ENCODE measurements at regions not wholly inside any gene's neighbourhood (a gene's known extent, or its start where the extent isn't known, plus 50 kb on each side); places are given as distances from the start of the nearest gene placed in this dataset.
"Not testable (repeated sequence)": the region's sequence is repeated elsewhere in the genome, so short reads cannot be mapped to it uniquely, and the experiment has no call there.

DNA sequence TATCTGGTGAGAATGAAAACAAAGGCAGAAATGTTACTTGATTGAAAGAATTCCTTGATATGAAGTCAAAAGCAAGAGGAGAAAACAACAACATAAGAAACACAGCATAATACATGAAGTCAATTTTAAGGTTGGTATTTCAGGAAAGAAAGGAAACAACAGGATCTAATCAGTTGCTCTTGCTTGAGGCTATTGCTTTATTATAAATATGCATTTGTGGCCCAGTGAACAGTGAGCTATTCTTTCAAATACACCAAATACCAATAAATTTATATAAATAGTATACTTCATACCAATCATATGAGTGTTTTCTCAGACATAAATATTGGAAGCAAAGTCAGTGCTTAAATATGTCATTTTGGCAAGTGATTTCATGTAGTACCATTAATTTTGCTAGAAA is 806.6 kb downstream of the NXPH1 start:
- no peak for DNase-seq

DNA sequence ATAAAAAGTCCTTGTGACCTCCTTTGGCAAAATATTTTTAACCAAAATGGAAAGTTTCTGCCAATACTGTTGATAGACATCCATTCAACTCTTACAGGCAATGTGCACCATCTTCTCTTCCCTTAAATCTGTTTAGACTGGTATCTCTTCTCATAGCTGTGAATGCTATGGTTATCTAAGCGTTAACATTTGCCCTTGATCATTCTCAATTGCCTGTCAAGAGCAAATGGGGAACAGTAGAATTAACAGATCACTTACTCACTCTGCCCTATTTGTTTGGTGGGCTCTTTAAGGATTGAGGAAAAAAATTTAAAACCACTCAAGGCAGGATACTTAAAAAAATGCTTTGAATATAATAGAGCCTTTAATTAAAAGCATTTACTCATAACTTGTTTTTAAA is 808.4 kb downstream of the NXPH1 start:
- DNase-seq: no peak

DNA sequence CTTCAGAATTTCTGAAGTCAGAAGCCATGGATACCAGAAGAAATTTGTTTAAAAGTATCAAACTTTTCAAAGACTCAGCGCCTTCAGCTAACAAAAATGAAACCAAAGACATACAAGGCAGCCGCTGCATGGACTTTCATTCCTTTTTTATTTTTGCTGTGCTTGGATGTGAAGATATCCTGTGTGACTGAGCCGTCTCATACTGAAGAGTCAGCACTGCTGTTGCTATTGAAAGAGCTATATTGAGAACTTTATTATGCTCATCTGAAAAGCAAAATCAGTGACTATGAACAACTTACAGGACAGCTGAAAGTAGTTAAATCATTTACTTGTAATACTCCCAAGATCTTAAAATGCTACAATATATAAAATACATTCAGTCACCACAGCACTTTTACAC is 809.2 kb downstream of the NXPH1 start:
- no peak for DNase-seq

DNA sequence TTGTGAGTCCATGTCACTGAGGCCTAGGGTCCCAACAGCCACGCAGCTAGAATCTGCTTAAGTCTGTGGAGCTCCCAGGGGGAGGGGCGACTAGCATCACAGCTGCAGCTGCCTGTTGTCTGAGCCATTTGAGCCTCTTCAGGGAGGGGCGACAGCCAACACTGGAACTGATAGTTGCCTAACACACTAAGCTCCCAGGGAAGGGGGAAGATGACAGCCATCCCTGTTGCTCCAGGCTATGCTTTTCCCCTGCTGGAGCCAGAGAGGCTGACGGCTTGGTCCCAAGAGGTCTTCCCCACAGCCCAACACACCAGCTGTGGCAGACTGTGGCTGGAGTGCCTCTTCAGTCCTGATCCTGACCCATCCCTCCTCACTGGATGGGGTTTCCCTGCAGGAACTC is 817.5 kb downstream of the NXPH1 start:
- no peak for DNase-seq

DNA sequence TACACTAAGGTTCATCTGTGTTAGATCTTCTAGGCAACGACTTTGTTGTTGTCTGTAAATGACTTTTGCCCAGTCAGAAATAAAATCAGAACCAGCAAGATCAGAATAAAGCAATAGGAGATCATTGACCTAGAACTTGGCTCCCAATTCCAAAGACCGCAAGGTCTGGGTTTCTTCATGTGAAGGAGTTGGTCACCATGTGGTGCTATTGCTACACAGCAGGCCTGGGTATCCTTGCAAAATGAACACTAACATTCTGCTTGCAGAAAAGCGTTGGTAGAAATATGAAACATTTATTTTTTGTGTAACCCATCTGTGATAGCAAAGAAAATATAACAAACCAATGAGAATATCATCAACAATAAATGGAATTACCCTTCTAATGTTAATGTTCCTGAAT is 831.0 kb downstream of the NXPH1 start:
- no peak for DNase-seq

DNA sequence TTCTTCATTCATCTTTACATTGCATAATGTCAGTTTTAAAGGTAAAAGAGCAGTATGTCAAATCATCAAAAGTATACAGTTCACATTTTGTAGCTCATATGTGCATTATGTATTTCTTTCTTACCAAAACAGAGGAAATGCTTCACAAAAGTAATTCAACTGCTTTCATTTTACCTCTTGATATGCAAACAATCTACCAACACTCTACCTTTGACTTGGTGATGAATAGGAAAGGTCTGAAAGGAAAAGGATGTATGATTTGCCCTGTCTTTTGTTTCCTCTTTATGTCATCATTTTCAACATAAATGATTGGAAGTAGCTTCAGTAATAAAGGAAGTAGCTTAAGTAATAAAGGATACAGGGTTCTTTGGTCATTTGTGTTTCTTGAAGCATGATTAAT is 846.7 kb downstream of the NXPH1 start:
- no peak for DNase-seq

DNA sequence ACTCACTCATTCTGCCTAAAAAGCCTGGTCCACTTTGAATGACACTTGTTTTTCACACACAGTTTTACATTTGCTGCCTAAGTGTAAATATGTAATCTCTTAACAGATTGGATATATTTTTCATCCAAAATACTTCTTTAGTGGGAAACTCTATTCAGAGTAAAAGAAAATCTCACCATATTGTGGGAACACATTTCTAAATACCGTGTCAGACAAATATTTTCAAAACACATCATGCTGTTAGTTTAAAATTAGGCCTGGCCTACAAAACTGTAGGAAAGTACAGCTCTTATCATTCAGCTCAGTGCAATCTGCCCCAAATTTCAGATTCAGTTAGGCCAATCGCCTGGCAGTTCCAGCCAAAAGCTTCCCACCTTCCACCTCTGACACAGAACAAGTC is 849.8 kb downstream of the NXPH1 start:
- DNase-seq: no peak

DNA sequence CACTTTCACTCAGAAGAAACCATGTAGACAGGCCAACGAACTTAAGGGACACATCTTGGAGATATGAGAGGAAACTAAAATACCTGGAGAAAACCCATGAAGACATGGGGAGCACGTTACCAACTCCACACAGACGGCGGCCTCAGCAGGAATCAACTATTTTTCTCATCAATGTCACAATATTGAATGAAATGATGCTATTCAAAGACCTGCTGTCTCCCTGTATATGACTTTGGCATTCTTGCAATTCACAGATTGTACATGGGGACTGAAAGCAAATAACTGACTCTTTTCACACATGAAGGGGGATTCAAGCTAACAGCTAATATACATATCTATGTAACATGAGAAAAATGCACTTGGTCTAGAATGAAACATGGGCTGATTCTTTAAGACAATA is 869.0 kb downstream of the NXPH1 start:
- DNase-seq: no peak

DNA sequence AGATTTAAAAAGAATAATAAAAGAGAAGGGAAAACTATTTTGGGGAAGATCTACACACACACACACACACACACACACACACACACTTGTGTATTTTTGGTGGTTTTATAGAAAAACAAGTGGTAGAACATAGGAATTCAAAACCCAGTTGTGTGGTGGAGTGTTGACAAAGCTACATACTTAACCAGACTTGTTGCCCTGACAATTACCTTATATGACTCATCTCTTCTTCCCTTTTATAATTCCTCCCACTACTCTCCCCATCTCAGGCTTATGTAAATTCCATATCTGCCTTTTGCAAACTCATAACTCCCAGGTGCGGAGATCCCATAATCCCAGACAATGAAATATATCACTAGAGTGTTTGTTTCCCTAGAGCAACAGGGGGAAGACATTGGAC is 873.7 kb downstream of the NXPH1 start:
- no peak for DNase-seq

DNA sequence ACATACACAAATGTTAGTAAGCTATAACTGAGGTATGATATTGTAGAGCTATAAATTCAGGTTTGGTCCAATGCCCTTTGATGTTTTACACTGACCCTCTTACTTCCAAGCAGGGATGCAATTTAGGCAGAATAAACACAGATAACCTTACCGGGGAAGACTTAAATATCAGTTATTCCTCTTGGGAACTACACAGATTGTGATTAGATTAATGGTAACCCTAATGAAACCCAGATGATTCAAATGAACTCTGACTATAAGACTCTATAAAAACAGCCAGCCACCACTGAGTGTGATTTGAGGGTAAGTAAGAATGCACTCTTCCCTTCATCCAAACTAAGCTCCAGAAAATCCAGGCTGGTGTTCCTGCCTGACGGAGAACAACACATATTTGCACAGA is 891.1 kb downstream of the NXPH1 start:
- DNase-seq: no peak

DNA sequence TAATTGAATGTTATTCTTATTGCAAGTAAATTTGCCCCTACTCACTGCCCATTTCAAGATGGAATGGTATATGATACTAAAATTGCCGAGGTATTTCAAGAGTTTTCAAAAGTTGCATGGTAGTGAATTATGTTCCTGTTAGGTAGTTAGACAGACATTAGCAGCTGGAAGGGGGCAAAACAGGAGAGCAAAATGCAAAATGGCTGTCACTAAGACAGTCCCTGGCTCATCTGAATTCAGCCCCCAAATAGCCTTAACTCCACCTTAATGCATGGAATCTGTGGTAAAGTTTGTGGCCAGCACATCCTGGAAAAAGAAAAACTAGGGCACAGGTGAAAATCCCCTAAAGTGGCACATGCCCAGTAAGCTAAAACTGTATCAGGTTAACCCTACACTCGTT is 894.9 kb downstream of the NXPH1 start:
- DNase-seq: no peak

DNA sequence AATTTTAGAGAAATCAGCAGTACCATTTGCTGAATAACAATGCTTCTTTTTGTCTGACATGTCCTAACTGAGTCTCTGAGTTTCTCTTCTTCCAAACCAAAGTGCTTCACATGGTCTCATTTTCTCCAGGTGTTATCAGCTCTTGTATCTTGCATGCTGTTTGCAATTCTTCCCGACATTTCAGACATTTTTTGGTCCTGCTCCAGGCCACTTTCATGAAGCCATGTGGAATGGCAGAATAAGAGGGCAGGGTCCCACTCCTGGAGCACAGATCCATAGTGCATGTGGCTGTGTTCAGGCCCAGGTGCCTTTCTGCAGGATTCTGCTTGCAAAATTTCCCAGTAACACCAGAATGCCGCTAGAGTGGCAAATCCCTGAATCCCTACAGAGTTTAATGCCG is 916.2 kb downstream of the NXPH1 start:
- no peak for DNase-seq

DNA sequence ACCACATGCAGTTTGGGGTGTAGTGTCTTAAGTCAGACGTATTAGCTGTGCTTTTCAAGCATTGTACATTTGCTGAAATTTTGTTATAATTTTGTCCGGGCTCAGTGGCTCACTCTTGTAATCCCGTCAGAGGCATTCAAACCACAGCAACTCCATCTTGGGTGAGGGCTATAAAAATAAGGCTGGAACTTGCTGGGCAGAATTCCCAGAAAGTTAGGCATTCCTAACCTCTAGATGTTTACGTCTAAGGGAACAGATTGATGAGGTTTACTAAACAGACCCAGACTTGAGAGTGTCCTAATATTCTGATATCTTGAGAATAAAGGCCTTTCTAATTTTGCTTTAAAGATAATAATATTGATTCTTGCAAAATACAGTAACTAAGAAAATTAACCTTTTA is 957.8 kb downstream of the NXPH1 start:
- no peak for DNase-seq

DNA sequence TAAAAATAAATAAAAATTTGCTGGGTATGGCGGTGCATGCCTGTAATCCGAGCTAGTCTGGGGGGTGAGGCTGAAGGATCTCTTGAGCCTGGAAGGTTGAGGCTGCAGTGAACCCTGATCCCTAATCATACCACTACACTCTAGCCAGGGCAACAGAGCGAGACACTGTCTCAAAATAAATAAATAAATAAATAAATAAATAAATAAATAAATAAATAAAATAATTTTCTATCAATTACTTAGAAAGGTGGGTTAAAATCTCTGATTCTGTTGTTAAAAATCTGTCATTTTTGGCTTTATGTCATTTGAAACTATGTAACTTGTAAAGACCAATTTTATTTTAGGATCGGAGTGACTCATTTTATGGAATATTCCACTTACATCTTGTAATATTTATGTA is 958.6 kb downstream of the NXPH1 start:
- no peak for DNase-seq

DNA sequence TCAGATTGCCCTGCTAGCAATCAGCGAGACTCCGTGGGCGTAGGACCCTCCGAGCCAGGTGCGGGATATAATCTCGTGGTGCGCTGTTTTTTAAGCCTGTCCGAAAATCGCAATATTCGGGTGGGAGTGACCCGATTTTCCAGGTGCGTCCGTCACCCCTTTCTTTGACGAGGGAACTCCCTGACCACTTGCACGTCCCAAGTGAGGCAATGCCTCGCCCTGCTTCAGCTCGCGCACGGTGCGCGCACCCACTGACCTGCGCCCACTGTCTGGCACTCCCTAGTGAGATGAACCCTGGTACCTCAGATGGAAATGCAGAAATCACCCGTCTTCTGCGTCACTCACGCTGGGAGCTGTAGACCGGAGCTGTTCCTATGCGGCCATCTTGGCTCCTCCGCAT is 971.0 kb downstream of the NXPH1 start:
- not testable (repeated sequence) for DNase-seq

DNA sequence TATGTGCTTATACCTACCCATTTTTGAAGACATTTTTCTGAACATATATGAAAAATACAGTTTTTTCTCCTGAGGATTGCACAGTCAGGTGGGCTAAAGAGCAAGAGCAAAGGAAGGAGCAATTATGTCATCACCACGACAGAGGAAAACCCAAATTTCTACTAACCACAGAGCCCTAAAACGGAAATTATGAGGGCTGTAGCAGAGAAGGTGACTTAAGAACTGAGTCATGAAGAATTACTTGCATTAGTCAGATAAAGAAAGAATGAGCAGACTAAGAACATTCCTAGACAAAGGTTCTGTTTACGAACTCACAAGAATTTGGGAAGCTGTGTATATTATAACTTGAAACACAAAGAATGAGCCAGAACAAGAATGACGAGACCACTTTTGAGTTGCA is 974.4 kb downstream of the NXPH1 start:
- DNase-seq: no peak

DNA sequence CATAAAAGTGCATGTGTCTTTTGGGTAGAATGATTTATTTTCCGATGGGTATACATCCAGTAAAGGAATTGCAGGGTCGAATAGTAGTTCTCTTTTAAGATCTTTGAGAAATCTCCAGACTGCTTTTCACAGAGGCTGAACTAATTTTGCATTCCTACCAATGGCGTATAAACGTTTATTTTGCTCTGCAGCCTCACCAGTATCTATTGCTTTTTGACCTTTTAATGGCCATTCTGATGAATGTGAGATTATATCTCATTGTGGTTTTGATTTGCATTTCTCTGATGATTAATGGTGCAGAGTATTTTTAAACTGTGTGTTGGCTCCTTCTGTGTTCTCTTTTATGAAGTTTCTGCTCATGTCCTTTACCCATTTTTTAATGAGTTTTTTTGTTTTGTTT is 1020.1 kb downstream of the NXPH1 start:
- no peak for DNase-seq

DNA sequence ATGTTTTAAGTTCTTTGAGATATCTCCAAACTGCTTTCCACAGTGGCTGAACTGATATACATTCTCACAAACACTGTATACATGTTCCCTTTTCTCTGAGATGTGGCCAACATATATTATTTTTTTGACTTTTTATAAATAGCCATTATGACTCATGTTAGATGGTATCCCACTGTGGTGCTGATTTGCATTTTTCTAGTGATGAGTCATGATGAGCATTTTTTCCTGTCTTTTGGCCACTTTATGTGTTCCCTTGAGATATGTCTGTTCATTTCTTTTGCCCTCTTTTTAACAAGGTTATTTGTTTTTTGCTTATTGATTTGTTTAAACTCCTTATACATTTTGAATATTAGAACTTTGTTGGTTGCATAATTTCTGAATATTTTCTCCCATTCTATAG is 1055.1 kb downstream of the NXPH1 start:
- no peak for DNase-seq

DNA sequence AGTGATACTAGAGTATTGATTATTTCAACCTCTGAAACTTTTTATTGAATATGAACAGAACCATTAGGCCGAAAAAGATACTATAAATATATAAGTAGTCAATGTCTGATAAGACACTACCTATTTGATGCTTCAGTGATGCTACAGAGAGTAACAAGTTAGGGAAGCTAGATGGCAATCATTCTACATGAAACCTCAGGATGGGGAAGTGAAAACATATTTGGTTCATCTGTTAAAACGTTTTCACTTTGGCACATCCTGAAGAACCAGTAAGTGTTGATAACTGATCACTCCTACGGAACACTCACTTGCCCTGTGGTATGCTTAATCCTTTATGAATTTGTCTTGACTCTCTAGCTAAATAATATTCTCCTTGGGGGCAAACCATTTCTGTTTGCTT is 1064.9 kb downstream of the NXPH1 start:
- no peak for DNase-seq

DNA sequence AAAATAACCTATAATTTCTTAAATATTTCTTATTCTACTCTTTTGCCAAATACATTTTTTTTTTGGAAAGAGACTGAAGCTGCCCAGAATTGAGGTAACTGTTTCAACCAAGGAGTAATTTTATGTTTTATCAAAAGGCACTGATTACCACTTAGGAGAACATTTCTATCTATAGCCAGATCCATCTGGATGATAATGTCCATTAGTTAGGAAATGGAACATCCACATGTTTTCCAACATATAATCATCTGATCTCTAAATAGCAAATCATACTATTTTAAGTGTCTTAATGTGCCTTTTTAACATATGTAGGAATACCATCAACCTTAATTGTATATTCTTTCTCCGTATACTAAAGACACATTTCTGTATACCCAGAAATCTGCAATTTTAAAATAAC is 1068.9 kb downstream of the NXPH1 start:
- no peak for DNase-seq

DNA sequence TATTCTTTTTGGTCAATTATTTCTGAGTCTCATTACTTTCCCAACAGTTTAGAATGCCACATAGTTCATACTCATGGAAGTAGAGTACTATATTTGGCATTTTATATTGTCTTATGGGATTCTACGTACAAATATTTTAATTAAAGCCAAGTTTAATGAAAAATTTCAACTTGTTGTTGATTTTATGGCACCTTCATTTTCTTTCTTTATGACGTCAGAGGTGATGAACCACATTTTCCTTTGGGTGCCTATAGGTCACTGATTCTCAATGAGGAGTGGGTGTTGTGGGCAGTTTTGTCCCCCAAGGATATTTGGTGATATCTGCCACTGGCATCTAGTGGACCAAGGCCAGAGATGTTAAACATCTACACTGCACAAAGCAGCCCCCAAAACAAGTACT is 1071.3 kb downstream of the NXPH1 start:
- no peak for DNase-seq

DNA sequence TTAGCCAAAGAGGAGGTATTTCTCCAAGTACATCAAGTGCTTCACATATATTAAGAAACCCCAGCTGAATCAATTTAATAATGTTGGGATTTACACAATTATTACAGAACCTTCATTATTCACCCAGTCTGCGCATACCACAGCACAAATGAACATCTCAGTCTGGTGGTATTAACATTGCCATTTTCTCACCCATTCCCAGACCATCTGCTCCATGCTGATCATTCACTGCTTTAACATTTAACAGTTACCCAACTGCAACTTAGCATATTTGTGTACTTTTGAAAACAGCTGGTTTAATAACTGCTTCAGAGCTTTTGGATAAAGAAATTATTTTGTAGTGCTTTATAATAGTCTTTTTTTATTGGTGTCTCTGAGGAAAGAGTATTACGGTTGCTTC is 1072.1 kb downstream of the NXPH1 start:
- DNase-seq: no peak

DNA sequence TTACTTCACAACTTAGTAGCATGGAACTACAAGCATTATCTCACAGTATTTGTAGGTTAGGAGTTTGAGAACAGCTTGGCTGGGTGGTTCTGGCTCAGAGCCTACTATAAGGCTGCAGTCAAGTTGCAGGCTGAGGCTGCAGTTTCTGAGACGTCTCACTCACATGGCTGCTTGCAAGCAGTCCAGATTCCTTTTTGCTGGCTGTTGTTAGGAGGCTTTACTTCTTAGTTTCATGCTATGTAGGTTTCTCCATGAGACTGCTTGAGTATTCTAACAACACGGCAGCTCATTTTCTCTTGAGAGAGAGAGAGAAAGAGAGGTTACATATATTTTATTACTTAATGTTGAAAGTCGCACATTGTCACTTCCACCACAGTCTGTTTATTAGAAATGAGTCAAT is 1073.9 kb downstream of the NXPH1 start:
- no peak for DNase-seq

DNA sequence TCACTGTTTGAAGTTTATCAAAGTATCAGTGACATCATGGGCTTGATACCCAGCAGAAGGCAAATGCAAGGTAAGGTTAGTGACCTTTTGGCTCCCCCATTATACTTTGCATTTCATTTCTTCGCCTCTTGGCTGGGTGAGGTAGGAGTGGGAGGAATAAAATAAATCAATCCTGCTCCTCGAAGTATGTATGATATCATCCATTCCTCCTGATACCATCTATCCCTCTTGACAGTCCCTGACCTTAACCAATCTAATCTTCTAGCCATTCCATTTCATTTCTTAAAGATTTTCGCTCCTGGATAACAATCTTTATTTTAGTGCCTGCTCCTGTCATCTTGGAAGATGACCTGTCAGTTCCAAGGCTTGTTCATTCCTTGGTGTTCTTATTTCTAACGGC is 1083.3 kb downstream of the NXPH1 start:
- DNase-seq: no peak

DNA sequence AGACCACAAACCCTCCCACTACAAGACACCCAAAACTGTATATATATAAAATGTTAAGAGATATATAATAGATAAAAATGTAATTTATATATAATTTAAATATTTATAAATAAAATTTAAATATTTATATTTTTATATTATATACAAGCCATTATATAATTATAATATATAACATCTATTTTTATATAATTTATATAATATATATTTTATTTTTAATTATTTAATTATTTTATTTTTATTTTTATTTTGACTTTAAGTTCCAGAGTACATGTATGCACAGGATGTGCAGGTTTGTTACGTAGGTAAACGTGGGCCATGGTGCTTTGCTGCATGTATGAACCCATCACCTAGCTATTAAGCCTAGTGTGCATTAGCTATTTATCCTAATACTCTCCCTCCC is 1090.2 kb downstream of the NXPH1 start:
- no peak for DNase-seq

DNA sequence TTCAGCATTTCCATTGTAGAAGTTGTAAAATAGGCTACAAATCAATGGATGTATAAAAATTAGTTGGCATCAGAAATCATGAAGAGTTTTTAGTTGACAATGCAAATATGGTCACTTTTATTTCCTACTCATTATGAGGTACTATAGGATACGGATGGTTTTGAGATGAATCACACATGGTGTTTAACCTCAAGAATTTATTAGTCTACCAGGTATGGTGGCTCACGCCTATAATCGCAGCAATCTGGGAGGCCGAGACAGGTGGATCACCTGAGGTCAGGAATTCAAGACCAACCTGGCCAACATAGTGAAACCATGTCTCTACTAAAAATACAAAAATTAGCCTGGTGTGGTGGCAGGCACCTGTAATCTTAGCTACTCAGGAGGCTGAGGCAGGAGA is 1119.0 kb downstream of the NXPH1 start:
- DNase-seq: not testable (repeated sequence)

DNA sequence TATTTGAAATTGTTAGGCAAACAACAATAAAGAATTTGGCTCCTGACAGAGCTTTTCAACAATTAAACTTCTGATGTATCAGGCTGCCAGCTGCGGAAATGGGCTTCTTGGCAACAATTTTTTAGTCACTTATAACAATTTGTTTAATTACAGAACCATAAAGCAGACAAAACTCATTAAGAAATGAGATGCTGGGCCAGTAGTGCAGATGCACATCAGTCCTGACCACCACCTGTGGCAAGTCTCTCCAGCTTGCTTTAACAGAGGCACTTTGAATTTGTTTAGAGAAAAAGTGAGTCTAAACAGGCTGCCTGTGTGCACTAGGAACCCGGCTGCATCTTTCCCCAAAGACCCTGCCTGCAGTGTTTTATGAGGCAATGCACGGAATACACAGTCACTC is 1124.4 kb downstream of the NXPH1 start:
- DNase-seq: no peak

All from CD4-positive, alpha-beta T cell treated with Interleukin-12 subunit alpha and Interleukin-12 subunit beta, for 1 hour (primary cell).